GM12874 (cell line): ENCODE measurements at regions not wholly inside any gene's neighbourhood (a gene's known extent, or its start where the extent isn't known, plus 50 kb on each side); places are given as distances from the start of the nearest gene placed in this dataset.

ENCODE experiments used
- TF ChIP-seq, protein P1 (sequence below): IDR thresholded peaks from 2 replicates; pipeline ENCODE4 v1.5.1; 2011; ENCODE audit warnings: low read depth, mild to moderate bottlenecking, control low read depth, low read length, moderate library complexity; ENCODE audit not compliant: insufficient read depth

DNA sequence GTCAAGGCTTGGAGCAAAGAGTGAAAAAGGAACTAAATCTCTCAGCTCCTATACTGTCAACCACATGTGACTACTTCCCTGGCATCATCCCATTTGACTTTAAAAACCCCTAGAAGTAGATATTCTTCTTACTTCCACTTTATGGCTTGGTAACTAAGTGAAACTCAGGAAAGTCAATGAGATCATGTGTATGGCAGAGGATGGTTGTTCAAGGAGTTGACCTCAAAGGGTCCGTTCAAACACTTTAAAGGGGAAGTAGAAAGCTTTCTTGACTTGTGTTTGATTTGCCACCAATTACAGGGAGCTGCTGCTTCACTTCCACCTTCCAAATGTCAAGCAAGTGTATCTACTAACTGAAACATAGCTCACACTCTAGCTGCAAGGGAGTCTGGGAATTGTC is 187.2 kb downstream of the RAB28 start:
- TF ChIP-seq, protein P1, sequence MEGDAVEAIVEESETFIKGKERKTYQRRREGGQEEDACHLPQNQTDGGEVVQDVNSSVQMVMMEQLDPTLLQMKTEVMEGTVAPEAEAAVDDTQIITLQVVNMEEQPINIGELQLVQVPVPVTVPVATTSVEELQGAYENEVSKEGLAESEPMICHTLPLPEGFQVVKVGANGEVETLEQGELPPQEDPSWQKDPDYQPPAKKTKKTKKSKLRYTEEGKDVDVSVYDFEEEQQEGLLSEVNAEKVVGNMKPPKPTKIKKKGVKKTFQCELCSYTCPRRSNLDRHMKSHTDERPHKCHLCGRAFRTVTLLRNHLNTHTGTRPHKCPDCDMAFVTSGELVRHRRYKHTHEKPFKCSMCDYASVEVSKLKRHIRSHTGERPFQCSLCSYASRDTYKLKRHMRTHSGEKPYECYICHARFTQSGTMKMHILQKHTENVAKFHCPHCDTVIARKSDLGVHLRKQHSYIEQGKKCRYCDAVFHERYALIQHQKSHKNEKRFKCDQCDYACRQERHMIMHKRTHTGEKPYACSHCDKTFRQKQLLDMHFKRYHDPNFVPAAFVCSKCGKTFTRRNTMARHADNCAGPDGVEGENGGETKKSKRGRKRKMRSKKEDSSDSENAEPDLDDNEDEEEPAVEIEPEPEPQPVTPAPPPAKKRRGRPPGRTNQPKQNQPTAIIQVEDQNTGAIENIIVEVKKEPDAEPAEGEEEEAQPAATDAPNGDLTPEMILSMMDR = no peak

DNA sequence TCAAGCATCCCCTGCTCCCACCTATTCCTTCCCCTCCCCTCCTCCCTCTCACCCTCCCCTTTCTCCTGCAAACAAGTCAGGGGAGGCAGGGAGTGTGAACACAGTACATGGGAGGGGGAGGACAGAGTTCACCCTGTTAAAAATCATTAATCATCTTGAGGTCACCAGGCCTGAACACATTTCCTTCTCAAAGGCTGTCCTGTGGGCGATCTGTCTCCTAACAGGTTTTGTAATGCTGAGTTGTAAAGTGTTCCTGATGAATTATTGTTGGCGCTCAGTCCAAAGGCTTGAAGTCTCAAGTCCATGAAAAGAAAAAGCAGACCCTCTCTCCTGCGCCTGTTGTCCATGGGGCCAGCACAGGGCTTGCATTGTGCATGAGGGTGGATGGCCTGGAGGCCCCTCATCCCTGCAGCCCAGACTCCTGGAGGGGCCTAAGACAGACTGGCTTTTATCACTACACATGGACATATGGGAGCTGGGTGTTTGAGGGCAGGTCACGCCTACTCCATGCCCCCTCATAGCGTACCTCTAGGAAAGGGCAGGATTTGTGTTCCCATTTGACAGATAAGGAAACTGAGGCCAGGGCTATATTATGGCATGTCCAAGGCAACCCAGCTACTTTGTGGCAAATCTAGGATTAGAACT is 189.1 kb downstream of the RAB28 start:
- TF ChIP-seq, protein P1 = no peak

DNA sequence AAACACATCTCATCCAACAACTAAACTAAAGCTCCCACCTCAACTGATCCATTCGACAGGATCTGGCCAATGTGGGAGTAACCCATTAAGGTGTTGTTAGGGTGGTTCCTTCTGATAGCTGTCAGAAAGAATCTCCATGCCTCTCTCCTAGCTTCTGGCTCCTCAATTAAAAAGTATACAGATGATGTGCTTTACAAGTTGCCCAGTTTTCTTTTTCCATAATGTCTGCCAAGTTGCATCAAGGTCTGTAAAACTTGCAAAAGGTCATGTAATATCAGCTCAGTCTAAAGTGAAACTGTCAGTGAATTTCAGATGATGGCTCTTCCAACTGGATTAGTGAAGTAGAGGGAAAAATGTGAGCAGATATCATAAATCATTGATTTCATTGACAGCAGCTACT is 191.8 kb downstream of the RAB28 start:
- TF ChIP-seq, protein P1 = no peak

DNA sequence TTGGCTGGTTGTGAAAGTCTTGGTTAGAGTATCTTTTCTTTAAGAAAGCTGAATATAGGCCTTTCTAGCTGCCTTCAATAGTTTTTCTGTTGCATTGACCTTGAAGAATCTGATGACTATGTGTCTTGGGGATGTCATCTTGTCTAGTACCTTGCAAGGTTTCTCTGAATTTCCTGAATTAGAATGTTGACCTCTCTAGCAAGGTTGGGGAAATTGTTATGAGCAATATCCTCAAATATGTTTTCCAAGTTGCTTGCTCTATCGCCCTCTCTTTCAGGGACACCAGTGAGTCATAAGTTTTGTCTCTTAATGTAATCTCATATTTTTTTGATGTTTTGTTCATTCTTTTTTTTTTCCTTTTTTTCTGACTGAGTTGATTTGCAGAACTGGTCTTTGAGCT is 194.7 kb downstream of the RAB28 start:
- TF ChIP-seq, protein P1 = no peak

DNA sequence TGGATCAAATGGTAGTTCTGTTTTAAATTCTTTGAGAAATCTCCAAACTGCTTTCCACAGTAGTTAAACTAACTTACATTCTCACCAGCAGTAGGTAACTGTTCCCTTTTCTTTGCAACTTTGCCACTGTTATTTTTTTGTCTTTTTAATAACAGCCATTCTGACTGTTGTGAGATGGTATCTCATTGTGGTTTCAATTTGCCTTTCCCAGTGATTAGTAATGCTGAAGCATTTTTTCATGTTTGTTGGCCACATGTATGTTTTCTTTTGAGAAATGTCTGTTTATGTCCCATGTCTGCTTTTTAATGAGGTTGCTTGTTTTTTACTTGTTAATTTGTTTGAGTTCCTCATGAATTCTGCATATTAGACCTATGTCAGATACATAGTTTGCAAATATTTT is 198.8 kb downstream of the RAB28 start:
- TF ChIP-seq, protein P1 = no peak

DNA sequence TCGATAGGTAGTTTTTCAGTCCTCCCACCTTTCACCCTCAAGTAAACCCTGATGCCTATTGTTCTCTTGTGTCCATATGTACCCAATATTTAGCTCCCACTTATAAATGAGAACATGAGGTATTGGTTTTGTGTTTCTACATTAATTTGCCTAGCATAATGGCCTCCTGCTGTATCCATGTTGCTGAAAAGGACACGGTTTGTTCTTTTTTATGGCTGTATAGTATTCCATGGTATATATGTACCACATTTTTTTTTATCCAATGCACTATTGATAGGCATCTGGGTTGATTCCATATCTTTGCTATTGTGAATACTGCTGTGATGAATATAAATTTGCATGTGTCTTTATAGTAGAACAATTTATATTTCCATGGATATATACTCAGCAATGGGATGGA is 199.2 kb downstream of the RAB28 start:
- TF ChIP-seq, protein P1 = no peak

DNA sequence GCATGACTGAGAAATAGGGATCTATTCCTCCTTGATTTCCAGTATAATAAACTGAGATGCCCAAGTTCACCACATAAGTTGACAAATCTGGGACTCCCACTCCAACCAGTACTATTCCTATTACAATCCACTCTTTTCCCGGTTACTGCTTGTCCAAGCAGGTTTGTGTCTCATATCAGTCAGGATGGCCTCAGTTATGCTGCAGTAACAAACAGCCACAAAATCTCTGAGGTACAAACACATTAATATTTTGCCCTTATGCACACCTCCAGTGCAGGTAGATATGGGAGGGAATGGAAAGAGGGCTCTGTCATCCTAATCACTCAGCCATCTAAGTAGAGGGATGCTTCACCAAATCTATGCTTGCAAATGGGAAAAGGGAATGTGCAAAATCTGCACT is 207.8 kb downstream of the RAB28 start:
- TF ChIP-seq, protein P1 = no peak

DNA sequence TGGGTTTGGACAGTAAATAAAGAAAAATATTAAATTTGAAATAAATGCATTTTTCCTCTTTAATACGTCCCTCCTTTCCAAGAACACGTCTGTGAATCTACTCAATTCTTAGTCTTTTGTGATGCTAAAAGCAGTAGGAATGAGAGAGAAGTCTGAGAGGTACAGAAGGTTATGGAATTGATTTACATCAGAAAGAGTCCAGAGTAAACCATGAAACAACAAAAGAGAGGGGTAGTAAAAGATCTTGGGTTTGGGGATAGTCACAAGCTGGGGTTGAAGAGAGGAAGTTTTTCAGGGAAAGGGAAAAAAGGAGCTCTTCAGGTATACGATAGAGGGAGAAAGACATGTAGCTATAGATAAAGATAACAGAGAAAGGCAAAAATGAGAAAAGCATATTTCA is 215.4 kb downstream of the RAB28 start:
- TF ChIP-seq, protein P1 = no peak
